ENCODE measurements at regions not wholly inside any gene's neighbourhood (a gene's known extent, or its start where the extent isn't known, plus 50 kb on each side); places are given as distances from the start of the nearest gene placed in this dataset.
"Not testable (repeated sequence)": the region's sequence is repeated elsewhere in the genome, so short reads cannot be mapped to it uniquely, and the experiment has no call there.

- DNase-seq: no peak
These were observed 430.6 kb downstream of the RPS24 start for GRCh38 chr10:78464118-78464855.

GRCh38 chr10:78464856-78465267, 431.2 kb downstream of the RPS24 start:
- no peak for DNase-seq

GRCh38 chr10:78465431-78465830, 431.8 kb downstream of the RPS24 start:
- DNase-seq: no peak

- DNase-seq: no peak
These were observed 433.9 kb downstream of the RPS24 start for GRCh38 chr10:78467496-78468106.

GRCh38 chr10:78468731-78469130, 435.1 kb downstream of the RPS24 start:
- not testable (repeated sequence) for DNase-seq

GRCh38 chr10:78470267-78471103, 436.8 kb downstream of the RPS24 start:
- no peak for DNase-seq

- DNase-seq: no peak
These were observed 437.7 kb downstream of the RPS24 start for GRCh38 chr10:78471326-78471722.

- DNase-seq: no peak
These were observed 438.3 kb downstream of the RPS24 start for GRCh38 chr10:78471723-78472550.

GRCh38 chr10:78472551-78472890, 438.9 kb downstream of the RPS24 start:
- DNase-seq: no peak

GRCh38 chr10:78473006-78473405, 439.3 kb downstream of the RPS24 start:
- no peak for DNase-seq

- no peak for DNase-seq
These were observed 441.1 kb downstream of the RPS24 start for GRCh38 chr10:78474743-78475142.

- no peak for DNase-seq
These were observed 441.8 kb downstream of the RPS24 start for GRCh38 chr10:78475437-78475836.

GRCh38 chr10:78476156-78476555, 442.5 kb downstream of the RPS24 start:
- no peak for DNase-seq

- no peak for DNase-seq
These were observed 443.2 kb downstream of the RPS24 start for GRCh38 chr10:78476844-78477243.

- no peak for DNase-seq
These were observed 445.3 kb downstream of the RPS24 start for GRCh38 chr10:78478919-78479318.

- DNase-seq: no peak
These were observed 445.8 kb downstream of the RPS24 start for GRCh38 chr10:78479467-78479866.

GRCh38 chr10:78481842-78482241, 448.2 kb downstream of the RPS24 start:
- DNase-seq: no peak

GRCh38 chr10:78483641-78484040, 450.0 kb downstream of the RPS24 start:
- no peak for DNase-seq

GRCh38 chr10:78489034-78489433, 455.4 kb downstream of the RPS24 start:
- no peak for DNase-seq

GRCh38 chr10:78491812-78492211, 458.1 kb downstream of the RPS24 start:
- no peak for DNase-seq

GRCh38 chr10:78492424-78492823, 458.8 kb downstream of the RPS24 start:
- no peak for DNase-seq

GRCh38 chr10:78494179-78494578, 460.5 kb downstream of the RPS24 start:
- no peak for DNase-seq
